HCT116 (cell line): ENCODE measurements at regions not wholly inside any gene's neighbourhood (a gene's known extent, or its start where the extent isn't known, plus 50 kb on each side); places are given as distances from the start of the nearest gene placed in this dataset.

Source experiments
- EZH2 ChIP-seq: fragments of 200-600 bp; sonication (generic); IDR thresholded peaks from 2 replicates; pipeline ENCODE4 v1.6.1; 2017; ENCODE audit warnings: antibody characterized with exemption, mixed run types
- YY1 ChIP-seq: IDR thresholded peaks from 2 replicates; pipeline ENCODE4 v1.6.1; 2011; ENCODE audit warnings: low read length, low read depth, moderate library complexity, mild to moderate bottlenecking; ENCODE audit not compliant: insufficient replicate concordance; ENCODE audit errors: extremely low read depth
- ZBTB33 ChIP-seq: IDR thresholded peaks from 2 replicates; pipeline ENCODE4 v1.6.1; 2011; ENCODE audit warnings: mild to moderate bottlenecking, low read length, moderate library complexity; ENCODE audit not compliant: insufficient replicate concordance; ENCODE audit errors: extremely low read depth

- TF ChIP-seq EZH2 (no peak), YY1 (no peak), ZBTB33 (no peak)
Measured at GRCh38 chr5:92144824-92145223, 761.7 kb upstream of the ARRDC3 start.
